IPS-NIHi7 (cell line): ENCODE measurements at regions not wholly inside any gene's neighbourhood (a gene's known extent, or its start where the extent isn't known, plus 50 kb on each side); places are given as distances from the start of the nearest gene placed in this dataset.
"Not testable (repeated sequence)": the region's sequence is repeated elsewhere in the genome, so short reads cannot be mapped to it uniquely, and the experiment has no call there.

Experiments
- DNase-seq: peaks from one replicate; pipeline ENCODE4 v3.0.0; 2012; ENCODE audit warnings: mixed read lengths; ENCODE audit errors: extremely low spot score

DNA sequence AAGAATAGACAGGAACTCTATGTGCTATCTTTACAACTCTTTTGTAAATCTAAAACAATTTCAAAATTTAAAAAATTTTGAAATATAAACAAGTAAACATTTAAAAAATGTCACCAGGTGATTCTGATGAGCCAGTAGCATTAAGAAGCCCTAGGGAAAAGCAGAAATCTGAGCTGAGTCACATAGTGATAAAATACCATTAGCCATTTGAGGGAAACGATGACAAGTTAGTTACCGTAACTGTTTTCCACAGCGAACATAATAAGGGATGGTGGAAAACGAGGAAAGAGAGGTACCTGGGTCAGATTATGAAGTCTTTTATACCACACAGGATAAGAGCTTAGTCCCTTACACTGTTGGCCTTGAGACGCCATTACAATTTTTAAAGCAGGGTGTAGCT is 55.5 kb downstream of the PRR15 start:
- no peak for DNase-seq

DNA sequence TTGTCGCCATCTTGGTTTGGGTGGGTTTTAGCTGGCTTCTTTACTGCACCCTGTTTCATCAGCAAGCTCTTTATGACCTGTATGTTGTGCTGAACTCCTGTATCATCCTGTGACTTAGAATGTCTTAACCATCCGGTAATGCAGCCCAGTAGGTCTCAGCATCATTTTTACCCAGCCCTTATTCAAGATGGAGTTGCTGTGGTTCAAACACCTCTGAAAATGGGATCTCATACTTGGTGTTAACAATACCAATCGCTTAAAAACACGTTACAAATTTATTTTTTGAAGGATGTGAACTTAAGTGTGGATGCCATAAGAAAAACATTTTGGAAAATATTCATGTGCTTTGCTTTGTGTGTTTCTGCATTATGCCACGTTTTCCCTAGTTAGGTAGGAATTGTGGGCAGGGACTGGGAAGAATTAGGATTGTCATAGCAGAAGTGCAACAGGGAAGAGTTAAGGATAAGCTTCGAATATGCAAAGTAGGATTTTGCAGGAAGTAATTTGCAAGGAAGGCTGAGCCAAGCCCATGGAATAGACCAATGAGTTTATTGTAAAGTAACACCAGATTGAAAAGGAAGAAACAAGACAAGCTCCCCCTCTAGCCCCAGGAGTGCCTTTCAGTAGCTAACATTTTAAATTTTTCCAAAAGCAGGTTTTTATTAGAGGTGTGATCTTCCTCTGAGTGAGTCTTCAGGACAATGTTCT is 56.4 kb downstream of the PRR15 start:
- no peak for DNase-seq

DNA sequence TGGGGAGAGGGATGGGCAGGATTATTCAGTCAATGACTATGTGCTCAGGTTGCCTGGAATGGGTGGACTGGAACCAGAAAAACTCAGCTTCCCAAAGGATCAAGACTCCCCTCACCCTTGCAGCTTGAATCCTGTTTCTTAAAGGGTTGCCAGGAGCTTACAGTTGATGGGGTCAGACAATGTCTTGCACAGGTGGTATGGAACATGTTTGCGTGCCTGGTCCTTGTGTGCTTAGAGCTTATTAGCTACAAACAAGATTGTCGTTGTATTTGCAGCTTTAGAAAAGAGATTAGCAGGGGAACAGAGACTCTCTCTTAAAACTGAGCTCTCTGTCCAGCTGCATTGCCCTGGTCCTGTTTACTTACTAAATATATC is 56.9 kb downstream of the PRR15 start:
- no peak for DNase-seq

DNA sequence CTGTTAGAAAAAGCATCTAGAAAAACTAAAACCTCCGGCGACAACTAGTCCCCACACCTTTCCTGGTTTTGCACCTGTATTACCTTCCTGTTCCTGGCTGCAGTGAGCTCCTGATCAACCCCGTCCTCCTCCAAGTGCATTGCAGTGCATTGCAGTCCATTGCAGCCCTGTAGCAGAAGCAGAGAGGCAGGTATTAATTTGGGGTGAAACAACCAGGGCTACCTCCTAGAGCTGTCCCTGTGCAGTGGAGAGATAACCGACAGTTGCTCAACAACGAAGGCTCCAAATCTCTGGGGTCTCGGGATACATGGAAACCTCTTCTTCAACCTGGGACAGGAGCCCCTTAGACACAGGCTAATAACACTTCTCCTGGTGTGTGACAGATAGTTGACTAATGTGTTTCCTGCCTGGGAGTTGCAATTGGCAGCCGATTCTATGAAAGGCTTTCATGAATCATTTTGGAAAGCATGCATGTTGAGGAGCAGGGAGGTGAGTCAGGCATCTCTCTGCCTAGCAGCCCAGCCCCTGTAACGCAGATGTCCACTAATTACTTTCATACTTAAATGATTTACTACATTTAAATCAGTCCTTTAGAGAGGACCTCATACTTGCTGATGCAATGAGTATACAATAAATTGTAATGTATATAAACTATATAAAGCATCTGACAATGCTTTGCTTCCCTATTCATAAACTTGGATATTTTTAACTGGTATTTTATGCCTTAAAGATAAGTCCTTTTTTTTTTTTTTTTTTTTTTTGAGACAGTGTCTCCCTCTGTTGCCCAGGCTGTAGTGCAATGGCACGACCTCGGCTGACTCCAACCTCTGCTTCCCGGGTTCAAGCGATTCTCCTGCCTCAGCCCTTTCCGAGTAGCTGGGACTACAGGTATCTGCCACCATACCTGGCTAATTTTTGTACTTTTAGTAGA is 59.0 kb downstream of the PRR15 start:
- no peak for DNase-seq

DNA sequence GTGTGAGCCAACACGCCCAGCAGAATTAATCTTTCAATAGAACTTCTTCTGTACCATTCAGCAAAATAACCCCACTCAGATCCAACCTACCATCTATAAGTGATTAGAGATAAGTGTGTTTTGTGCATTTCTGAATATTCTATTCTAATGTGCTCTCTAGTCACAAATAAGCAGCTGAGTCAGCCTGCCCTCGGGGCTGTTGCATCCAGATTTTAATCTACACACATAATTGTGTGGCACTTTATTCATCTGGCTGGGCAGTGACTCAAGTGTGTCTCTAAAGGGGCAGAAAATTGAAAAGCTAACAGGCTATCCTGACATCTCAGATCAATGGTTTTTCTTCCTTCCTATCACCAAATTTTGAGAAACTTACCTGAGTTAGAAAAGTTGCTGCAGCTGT is 60.3 kb downstream of the PRR15 start:
- DNase-seq, result no peak

DNA sequence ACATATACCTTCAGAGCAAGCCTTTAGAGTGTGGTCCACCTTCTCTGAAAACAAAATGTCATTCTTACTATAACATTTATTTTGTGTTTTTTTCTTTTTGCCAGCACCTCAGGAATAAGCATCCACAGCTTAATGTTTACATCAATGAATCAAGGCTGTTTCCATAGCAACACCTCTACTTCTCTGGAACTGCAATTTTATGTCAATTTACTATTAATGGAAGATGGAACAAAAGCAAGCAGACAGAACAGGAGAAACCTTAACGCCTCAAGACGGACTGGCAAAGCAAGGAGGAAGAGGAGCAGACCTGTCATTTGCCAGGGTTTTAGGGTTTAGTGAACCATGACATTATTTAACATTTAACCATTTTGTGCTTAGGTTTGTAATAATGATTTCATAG is 63.1 kb downstream of the PRR15 start:
- no peak for DNase-seq

DNA sequence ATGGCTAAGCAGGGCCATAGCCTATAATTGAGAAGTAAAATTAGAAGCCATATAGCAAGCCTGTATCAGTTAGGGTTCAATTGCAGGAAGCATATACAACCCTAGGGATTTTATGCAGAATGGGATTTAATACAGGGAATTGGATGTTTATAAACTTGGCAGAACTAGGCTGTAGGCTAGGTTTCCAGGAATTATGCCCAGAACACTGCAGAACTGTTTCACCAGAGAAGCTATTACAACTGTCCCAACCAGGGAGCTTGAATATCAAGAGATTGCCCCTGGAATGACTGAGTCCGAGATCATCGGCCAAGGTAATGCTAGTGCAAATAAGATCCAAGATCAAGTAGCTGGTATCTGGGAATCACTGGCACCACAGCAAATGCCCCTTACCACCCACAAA is 64.0 kb downstream of the PRR15 start:
- DNase-seq, result no peak

DNA sequence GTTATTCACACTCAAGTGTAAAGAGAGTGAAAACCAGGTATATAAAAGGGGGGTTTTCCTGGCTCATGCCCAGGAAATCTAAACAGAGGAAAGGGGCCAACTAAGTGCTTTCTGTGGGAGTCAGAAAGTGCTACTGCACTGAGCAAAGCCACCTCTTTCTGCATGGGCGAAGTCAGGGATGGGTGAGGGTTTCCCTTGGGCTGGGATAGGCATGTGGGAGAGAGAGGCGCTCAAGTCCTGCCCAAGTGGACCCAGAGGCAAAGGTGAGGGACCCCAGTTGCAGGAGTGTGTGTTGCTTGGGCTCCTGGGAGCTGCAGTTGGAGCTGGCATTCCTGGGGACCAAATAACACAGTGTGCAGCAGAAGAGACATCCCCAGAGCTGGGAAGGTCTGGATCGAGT is 65.9 kb downstream of the PRR15 start:
- DNase-seq, result no peak

DNA sequence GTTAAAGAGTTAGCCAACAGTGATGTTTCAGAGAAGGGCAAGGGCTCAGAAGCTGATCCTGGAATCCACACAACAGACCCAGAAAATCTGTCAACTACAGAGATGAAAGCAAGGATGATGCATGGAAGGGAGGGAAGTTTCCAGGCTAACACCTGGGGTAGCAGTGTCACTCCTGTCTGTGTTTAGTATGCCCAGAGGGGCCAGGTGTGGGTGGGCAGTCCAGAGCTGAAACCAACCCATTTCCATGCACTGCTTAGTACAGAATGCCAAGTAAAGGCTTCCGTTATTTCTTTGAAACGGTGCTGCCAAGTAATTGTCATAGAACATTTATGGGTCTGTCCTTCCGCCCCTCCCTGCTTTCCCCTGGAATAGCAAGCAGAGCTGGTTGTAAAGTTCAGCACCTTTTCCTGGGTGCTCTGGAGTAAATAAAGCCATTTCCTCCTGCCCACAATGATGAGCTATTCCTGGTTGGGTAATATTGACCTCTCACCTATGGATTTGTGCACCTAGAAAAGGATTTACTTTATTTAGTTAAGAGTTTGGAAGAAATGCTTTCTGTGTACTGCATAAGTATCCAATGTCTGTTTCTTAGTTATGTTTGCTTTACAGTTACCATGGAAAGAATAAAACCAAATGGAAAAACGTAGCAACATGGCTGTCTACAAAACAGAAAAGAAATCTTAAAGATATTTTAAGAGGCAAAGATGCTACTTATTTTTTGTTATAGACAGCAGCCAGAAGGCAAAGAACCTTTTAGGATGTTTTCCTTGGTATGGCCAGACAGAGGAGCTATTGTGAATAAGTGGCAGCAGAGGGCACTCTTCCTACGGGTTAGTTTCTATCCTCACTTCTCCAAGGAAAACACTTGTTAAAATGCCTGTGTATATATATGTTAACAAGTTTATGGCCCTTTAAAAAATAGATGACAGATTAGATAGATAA is 71.7 kb downstream of the PRR15 start:
- DNase-seq, result not testable (repeated sequence)

DNA sequence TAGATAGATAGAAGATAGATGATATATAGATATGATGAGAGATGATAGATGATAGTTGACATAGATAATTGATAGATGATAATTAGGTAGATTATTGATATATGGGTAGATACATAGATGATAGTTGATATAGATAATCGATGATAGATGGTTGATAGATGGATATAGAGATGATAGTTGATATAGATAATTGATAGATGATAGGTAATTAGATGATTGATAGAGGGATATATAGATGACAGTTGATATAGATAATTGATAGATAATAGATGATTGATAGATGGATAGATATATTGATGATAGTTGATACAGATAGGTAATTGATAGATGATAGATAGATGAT is 72.3 kb downstream of the PRR15 start:
- DNase-seq, result no peak

DNA sequence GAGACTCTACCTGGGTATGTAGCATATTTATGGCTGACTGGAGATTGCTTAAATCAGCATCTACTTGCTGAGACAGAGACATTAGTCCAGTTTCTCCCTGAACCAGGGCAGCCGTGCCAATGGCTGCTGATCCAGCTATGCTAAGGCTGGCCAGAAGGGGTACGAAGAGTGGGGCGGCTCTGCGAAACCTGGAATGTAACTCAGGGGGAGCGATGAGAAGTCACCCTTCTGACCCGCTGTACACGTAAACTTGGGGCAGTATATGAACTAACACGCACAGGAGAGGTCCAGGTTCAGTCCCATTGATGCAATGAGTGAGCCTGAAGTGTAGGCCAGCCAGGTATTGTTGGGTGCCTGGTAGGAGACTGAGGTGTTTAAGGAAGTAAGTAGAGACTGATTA is 73.7 kb downstream of the PRR15 start:
- no peak for DNase-seq

DNA sequence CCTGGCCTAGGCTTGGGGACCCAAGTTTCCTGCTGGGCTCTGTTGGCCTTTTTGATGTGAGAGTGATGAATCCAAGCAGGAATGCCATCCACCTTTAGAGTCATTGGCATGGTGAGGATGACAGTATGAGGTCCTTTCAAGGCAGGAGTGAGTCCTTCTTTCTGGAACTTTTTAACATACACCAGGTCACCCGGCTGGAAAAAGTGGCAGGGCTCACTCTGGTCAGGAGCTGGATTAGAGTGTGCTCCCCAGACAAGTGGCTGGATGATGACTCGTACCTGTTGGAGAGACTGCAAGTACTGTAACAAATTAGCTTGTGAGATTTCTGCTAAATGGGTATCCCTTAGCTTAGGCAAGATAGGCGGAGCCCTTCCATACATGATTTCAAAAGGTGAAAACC is 75.2 kb downstream of the PRR15 start:
- DNase-seq, result not testable (repeated sequence)

DNA sequence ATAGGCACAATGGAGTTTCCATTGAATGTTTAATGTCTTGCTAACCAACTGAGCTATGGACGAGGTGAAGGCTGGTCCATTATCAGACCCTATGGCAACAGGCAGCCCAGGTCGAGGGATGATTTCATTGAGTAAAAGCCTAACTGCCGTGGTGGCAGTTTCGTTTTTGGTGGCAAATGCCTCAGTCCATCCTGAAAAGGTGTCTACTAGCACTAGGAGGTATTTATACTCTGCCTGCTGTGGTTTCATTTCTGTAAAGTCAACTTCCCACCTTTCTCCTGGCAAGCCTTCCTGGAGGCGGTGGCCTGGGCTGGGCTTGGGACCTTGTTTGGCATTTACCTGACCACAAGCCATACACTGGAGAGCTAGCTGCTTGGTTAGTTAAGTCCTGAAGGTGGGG is 75.8 kb downstream of the PRR15 start:
- DNase-seq, result no peak

DNA sequence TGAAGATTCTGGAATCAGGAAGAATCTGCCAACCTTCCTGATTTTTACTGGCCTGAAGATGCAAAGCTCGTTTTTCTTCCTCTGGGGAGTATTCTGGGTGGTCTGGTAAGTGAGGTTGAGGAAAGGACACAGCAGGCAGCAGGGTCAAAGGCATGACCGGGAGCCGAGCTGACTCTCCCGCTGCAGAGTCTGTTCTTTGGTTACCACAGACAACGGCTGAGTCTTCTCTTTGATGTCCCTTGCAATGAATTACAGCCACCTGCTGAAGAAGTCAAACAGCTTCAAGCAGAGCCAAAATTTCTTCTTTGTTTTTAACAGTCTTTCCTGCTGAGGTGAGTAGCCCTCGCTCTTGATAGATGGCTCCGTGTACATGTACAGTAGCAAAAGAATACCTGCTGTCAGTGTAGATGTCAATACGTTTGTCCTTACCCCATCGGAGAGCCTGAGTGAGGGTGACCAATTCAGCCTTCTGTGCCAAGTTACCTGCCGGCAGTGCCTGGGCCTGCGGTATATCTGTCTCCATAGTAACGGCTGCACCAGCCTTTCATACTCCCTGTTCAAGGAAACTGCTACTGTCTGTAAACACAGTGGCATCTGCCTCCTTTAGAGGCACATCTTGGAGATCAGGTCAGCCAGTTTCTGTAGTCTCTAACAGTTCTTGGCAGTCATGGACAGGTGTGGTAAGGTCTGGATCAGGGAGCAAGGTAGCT is 76.4 kb downstream of the PRR15 start:
- peak; percentile 36 for DNase-seq

DNA sequence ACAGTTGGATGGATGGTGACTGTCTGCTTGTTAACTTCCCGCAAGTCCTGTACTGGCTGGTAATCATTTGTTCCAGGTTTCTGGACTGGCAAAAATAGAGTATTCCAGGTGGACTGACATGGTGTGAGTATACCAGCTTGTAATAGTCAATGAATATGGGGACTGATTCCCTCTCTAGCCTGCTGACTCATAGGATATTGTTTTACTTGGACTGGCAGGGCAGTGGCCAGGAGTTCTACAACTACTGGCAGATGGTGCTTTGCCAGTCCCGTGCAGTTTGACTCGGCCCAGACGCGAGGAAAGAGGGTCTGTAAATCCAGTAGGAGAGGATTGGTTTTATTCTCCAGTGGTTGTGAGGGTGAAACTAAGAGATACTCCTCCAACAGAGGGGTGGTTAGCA is 78.0 kb downstream of the PRR15 start:
- DNase-seq, result no peak

DNA sequence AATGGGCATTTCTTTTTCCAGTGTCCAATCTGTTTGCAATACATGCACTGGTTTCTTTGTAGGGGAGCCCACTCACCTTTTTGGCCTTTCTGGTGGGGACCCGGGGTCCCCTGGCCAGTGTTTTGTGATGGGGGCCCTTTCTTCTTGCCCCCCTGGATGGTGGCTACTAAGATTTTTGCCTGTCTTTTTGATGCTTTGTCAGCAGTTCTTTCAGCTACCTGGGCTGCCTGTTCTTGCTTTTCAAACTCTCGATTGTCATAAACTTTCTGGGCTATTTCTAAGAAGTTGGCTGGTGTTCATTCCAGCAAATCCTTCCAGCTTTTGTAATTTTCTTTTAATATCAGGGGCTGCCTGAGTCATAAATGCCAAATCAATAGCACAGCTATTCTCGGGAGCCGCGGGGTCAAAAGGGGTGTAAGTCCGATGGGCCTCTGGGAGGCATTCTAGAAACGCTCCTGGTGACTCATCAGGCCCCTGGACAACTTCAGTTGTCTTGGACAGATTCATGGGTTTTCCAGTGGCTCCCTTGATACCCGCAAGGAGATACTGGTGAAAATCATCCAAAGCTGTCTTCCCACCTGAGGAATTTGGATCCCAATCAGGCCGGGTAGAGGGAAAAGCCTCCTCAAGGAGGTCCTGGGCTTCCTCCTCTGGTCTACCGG is 79.0 kb downstream of the PRR15 start:
- no peak for DNase-seq

DNA sequence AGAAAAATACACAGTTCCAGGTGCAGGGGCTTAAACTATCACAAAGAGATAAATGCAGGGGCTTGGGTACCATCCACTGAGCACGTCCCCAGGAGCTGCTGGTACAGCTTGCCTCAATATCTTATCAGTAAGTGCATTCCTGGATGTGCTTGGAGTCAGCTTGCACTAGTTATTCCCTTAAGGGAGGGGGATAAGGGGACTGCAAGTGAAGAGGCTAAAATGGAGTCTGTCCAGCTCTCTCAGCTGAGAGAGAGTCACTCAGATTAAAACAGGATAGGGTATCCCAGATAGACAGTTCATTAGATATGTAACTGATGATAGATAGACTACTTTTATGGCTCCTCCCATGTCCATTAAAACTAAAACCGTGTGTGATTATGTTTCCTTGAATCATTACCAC is 82.5 kb downstream of the PRR15 start:
- DNase-seq, result not testable (repeated sequence)

DNA sequence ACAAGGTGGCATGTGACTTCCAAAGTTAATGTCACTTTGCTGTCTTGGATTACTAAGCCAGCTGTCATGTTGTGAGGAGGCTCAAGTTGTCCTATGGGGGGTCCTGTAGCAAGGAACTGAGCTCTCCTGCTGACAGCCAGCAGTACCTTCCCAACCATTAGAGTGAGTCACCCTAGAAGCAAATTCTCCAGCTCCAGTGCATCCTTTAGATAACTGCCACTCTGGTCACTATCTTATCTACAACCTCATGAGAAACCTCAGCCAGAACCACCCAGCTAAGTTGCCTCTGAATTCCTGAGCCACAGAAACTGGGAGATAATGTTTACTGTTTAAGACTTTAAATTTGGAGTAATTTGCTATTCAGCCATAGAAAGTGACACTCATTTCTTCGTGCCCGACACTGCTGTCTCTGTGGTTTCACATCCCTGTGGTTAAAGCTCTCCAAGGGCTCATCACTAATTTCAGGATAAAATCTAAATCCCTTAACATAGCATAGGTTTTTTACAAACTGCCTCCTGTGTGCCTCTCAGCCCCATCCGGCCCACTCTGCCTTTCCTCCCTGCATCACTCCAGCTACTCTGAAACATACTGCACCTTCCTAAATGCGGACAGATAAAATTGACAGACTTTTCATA is 83.5 kb downstream of the PRR15 start:
- DNase-seq, result no peak

DNA sequence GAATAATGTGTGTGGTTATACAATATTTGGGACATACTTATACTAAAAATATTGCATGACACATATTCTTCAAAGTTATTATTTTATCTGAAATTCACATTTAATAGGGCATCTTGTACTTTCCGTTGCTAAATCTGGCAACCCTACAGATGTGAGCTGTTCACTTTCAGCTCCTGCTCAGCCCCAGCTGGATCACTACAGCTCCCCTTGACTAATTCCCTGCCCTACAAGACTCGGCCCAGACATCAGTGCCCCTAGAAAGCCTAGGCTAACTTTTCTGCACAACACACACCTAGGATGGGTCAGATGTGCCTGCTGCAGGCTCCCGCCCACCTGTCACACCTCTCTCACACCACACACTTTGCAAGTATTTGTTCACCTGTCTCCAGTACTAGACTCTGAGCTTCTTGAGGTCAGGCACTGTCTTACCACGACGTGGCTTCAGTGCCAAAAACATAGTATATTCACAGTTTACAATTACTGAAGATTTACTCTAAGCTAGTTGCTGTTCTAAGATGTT is 84.1 kb downstream of the PRR15 start:
- not testable (repeated sequence) for DNase-seq

DNA sequence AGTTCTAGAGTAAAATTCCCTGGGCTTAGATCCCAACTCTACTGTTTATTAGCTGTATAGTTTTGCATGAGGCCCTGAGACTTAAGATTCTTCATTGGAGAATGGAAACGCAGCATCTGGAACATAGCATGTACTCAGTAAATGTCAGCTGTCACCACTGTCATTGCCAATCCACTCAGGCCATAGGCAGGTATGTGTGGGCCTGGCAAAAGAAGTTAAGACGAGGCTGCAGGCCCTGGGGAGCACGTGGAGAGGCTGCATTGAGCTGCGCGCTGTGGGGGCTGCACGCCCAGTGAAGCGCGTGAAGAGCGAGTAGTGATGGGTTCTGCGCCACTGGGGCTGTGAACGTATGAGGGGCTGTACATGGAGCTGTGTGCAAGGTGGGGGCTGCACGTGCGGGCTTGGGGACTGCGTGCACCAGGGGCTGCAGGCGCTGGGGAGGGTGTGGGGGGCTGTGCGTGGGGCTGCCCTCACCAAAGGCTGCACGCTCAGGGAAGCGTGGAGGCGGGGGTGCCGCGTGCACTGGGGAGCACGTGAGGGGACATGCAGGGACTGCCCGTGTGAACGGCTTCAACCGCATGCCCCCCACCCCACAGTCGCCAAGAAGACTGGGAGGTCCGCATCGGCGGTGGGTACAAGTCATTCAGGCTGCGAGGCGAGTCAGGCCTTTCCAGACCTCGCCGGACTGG is 85.5 kb downstream of the PRR15 start:
- no peak for DNase-seq
